ENCODE measurements at regions not wholly inside any gene's neighbourhood (a gene's known extent, or its start where the extent isn't known, plus 50 kb on each side); places are given as distances from the start of the nearest gene placed in this dataset.

DNA sequence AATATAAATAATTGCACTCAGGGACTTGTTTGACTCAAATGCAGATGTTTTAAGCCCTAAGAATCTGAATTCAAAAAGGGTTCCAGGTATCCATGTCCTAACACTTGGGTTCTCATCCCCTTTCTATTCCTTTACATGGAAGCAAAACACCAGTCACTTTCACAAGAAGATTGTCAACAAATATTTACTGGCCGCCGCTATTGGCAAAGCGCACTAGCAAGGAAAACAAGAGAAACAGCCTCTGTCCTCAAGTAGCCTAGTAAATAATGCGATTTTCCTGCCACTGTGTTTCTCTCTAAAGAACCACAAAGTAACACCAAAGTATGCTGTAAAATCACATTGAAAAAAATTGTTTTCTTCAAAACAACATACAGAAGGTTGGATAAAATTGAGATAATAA is 66.7 kb upstream of the EZH2 start:
- intact Hi-C loops (cut with DNase I): no loop called here
- DNase-seq: no peak

DNA sequence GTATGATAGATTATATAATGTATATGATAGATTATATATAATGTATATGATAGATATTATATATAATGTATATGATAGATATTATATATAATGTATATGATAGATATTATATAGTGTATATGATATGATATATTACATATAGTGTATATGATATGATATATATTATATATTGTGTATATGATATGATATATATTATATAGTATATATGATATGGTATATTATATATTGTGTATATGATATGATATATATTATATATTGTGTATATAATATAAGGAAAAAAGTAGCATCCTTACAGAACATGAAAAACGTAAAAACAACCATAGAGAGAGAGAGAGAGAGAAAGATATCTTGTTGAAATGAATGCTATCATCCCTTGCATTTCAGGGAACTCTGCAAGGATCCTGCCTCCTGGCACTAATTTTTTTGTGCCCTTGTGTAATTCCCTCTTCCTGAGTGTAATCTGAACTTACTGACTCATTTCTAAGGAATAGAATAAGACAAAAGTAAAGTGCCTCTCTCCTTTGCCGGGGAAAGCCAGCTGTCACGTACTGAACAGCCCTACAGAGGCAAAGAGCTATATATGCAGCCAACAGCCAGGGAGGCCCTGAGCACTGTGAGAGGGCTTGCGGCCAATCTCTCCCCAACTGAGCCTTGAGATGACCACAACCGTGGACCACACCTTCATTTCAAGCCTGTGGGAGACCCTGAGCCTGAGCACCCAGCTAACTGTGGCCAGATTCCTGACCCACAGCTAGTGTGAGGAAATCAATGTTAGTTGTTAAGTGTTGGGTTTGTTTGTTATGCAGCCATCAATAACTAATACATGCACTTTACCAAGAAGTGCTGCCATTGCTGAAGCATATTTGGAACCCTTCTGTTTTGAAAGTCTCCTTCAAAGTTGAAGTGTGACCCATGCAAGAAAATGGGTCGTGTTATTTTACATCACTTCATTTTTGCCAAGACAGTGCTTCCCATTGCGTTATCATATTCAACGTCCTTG is 61.1 kb upstream of the EZH2 start:
- intact Hi-C loops (cut with DNase I): loop anchor here (10.0 kb wide), 1 partner anchor 60 kb away; the partner anchor contains the start of gene EZH2
- DNase-seq: no peak

DNA sequence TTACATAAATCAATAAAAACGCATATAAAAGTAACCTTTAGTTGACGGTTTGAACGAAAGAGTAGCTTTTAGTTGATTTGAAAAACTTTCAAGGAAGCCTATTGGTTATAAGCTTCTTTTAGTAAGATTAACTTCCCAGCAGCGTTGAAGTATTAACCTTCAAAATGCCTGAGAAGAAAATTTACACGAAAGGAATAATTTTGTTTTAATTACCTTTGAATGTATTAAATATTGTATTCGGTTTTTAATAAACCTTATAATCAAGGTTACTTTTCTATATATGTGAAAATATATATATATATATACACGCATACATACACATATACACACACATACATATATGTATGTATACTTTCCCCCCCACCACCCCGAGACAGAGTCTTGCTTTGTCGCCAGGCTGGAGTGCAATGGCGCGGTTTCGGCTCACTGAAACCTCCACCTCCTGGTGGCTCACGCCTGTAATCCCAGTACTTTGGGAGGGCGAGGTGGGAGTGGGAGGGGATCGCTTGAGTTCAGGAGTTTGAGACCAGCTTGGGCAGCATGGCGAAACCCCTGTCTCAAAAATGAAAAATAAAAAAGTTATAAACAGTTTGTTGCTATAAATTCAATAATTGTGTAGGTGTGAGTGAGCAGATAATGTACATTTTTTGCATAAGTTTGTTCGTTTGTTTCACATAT is 57.6 kb upstream of the EZH2 start:
- DNase-seq: peak in 26 of 42 donors; percentile 7 to 54 (median 24)

DNA sequence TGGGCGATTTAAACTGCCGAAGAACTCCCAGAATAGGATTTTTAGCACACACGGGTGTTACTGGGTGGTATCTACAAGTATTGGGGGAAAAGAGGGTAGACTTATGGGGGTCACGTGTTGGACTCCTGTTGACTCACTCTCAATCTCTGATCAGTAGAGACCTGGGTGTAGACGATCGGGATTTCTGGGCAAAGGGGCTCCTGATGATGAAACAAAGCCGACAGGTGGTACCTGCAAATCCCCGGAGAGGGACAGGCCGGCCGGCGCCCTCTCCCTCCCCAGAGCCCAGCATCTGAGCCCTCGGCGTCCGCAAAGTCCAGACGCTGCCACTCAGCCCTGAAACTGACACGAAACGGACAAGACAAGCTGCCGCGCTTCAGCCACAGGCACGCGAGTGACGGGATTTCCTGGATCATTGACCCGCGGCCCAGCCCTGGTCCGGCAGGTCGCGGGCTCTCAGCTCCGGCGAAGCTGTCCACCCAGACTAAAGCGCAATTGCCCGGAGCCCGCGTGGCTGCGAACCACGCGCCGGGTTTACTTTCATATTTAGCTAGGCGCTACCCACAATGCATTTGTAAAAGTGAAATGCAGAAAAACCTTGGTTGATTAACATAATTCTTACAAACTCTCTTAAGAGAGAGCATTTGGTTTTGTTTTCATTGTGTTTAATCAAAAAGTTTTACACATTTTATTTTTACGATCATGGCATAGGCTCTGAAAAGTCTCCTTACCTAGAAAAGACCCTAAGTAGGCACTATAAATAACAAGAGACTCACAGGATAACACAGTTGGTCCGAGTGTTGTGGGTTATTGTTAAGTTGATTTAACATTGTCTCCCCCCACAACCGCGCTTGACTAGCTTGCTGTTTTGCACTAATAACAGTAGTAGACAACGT is 56.9 kb upstream of the EZH2 start:
- intact Hi-C loops (cut with DNase I): loop anchor here (10.0 kb wide), 1 partner anchor 56 kb away; the partner anchor contains the start of gene EZH2
- DNase-seq: peak; percentile 41 to 86 (median 71)

More for the DNA sequence above, 57.6 kb upstream of the EZH2 start:
- intact Hi-C loops (cut with DNase I): loop anchor here (10.0 kb wide), 1 partner anchor 57 kb away; the partner anchor contains the start of gene EZH2

DNA sequence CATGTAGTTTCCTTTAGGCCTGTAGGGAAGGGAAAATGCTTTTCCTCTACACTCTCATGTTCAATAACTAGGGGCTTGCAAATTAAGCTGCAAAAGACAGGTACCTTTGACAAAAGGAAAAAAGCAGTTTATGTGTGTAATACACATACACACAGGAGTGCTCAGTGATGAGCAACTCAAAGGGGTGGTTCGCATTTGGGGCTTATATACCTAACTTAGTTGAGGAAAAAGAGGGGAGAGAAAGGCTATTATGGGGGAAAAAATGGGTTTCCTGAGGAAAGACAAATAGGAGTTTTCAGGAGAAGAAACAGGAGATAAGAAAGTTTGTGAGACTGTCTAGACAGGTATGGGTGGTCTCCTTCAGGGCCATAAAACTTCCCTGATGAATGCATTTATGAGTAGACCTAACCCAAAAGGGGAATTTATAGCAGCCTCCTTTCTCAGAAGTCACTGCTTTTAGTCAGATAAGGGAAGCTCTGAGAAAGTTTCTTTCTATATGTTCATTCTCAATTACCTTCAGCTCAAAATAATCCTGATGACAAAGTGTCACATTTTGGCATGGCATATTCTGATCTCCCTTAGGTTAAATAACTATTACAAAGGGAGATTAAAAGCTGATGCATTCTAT is 55.2 kb upstream of the EZH2 start:
- intact Hi-C loops (cut with DNase I): no loop called here
- no peak for DNase-seq

DNA sequence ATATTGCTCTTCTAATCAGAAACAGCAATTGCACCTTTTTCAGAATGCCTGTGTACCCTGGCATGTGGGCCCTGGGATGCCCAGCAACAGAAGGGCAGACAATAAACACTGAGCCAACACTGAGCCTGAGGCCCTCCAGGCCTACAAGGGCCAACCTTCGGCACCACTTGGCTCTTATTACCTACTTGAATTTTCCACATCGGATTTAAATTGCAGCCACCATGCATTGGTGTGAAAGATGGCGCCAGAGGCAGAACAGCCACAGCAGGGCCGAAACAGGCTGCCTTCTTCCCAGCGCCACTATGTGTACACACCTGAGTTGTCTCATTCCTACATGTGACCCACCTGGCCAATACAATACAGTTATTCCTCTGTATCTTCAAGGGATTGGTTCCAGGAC is 51.4 kb upstream of the EZH2 start:
- intact Hi-C loops (cut with DNase I): no loop called here
- DNase-seq: no peak
